Epithelial cell of proximal tubule (primary cell): ENCODE measurements at regions not wholly inside any gene's neighbourhood (a gene's known extent, or its start where the extent isn't known, plus 50 kb on each side); places are given as distances from the start of the nearest gene placed in this dataset.

Experiments used
- DNase-seq: peaks from one replicate; pipeline ENCODE4 v3.0.0-alpha.2; 2011; ENCODE audit warnings: low read depth
- H3K4me3 ChIP-seq: 2 replicates; pipeline ENCODE4 v1.5.1; 2011; ENCODE audit warnings: low read depth, mild to moderate bottlenecking, low read length
- CTCF ChIP-seq: conservative IDR thresholded peaks from 2 replicates; pipeline ENCODE4 v1.5.1; 2012; ENCODE audit warnings: low read depth, mild to moderate bottlenecking, low read length

- no peak overlapping the region for H3K4me3 ChIP-seq
- no peak for DNase-seq
- TF ChIP-seq CTCF, result no peak
These were observed 190.5 kb downstream of the BMP4 start for GRCh38 chr14:53766106-53766505.

- DNase-seq, result no peak
- no peak overlapping the region for H3K4me3 ChIP-seq
- TF ChIP-seq CTCF, result no peak
These were observed 191.8 kb downstream of the BMP4 start for GRCh38 chr14:53764846-53765245.

GRCh38 chr14:53758141-53758540 is 198.5 kb downstream of the BMP4 start:
- no peak for DNase-seq
- H3K4me3 ChIP-seq, result no peak overlapping the region
- no peak for TF ChIP-seq CTCF

- H3K4me3 ChIP-seq, result no peak overlapping the region
- DNase-seq, result no peak
These were observed 198.9 kb downstream of the BMP4 start for GRCh38 chr14:53757732-53758131.

GRCh38 chr14:53751650-53752049 is 205.0 kb downstream of the BMP4 start:
- no peak for DNase-seq
- no peak overlapping the region for H3K4me3 ChIP-seq
- TF ChIP-seq CTCF, result no peak

More at GRCh38 chr14:53757732-53758131, 198.9 kb downstream of the BMP4 start:
- TF ChIP-seq CTCF, result no peak

- TF ChIP-seq CTCF, result no peak
- no peak for DNase-seq
- H3K4me3 ChIP-seq, result no peak overlapping the region
These were observed 207.9 kb downstream of the BMP4 start for GRCh38 chr14:53748691-53749090.

GRCh38 chr14:53744857-53745256 is 211.8 kb downstream of the BMP4 start:
- no peak overlapping the region for H3K4me3 ChIP-seq
- no peak for DNase-seq
- TF ChIP-seq CTCF, result no peak
